SU-DHL-6 (cell line): ENCODE measurements at regions not wholly inside any gene's neighbourhood (a gene's known extent, or its start where the extent isn't known, plus 50 kb on each side); places are given as distances from the start of the nearest gene placed in this dataset.

Experiments used
- EZH2phosphoT487 ChIP-seq: fragments of 200-600 bp; sonication (generic), shearing (Covaris generic); conservative IDR thresholded peaks from 2 replicates; pipeline ENCODE4 v1.6.1; 2018; ENCODE audit warnings: mild to moderate bottlenecking, antibody characterized with exemption, low read length, moderate library complexity, mixed read lengths
- TF ChIP-seq, protein P1 (sequence below): fragments of 200-600 bp; sonication (generic); IDR thresholded peaks from one replicate; pipeline ENCODE4 v1.5.1; 2017; ENCODE audit warnings: antibody characterized with exemption, mild to moderate bottlenecking, low read length, moderate library complexity; ENCODE audit not compliant: insufficient read depth, poor library complexity, severe bottlenecking

DNA sequence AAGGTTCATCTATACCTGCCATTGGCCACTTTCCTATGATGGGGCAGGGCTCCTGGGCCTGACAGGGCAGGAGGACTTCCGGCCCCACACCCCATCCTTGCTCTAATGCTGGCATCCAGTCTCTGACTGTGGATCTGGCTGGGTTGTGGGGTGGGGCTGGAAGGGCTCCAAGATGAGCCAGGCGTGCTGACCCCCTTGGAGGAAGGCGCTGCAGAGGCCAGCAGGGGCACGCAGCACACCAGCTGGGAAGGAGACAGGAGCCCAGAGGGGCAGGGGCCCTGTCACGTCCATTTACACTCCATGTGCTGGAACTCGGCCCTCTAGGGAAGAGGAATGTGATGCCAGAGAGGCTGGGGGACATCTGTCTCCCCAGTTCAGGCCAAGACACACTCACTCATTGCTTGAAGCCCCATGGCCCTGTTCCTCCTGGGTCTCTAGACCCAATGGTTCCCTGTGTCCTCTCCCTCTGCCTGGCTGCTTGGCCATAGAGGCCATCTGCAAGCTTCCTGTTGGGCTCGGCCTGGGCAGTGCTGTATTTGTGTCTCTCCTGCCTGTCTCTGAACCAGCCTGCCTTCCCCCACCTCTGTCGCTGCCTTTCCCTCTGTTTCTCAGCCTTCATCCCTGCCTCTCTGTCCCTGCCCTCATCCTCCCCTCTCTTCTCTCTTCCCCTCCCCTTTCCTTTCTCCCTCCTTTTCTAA is 67.5 kb upstream of the NECTIN1 start:
- TF ChIP-seq, protein P1, sequence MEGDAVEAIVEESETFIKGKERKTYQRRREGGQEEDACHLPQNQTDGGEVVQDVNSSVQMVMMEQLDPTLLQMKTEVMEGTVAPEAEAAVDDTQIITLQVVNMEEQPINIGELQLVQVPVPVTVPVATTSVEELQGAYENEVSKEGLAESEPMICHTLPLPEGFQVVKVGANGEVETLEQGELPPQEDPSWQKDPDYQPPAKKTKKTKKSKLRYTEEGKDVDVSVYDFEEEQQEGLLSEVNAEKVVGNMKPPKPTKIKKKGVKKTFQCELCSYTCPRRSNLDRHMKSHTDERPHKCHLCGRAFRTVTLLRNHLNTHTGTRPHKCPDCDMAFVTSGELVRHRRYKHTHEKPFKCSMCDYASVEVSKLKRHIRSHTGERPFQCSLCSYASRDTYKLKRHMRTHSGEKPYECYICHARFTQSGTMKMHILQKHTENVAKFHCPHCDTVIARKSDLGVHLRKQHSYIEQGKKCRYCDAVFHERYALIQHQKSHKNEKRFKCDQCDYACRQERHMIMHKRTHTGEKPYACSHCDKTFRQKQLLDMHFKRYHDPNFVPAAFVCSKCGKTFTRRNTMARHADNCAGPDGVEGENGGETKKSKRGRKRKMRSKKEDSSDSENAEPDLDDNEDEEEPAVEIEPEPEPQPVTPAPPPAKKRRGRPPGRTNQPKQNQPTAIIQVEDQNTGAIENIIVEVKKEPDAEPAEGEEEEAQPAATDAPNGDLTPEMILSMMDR = no peak
- no peak for TF ChIP-seq EZH2phosphoT487
